Ecto neural progenitor cell (in vitro differentiated cells): ENCODE measurements at regions not wholly inside any gene's neighbourhood (a gene's known extent, or its start where the extent isn't known, plus 50 kb on each side); places are given as distances from the start of the nearest gene placed in this dataset.

ENCODE experiments used
- DNase-seq: peaks from one replicate; pipeline ENCODE4 v3.0.0-alpha.2; 2018; ENCODE audit warnings: low spot score

DNA sequence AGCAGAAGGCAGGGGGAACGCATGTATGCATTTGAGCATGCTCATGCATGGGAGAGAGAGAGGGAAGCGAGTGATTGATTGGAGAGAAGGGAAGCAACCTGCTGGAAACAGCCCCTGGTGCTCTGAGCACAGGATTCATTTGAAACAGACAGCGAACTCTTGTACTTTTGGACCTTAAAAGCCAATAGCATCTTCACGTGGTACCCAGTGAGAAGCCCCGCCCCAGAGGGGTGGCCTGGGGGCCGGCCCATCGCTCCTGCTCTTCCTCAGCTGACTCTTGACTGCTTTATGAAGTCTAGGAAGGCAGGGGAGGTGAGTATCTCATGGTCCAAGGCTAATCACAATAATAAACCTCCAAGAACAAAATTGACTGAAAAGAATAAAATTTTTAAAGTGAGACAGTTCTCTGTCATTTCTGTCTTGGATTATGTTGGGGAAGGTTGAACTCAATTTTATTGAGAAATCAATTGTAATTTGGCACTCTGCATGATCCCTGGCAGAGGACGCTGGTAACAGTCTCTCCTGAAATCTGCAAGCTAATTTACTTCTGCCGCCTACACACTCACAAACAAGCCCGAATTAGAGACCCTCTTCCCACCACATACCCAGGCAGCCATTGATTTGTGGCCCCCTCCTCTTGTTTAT lies 168.2 kb upstream of the PPARGC1A start:
- no peak for DNase-seq

DNA sequence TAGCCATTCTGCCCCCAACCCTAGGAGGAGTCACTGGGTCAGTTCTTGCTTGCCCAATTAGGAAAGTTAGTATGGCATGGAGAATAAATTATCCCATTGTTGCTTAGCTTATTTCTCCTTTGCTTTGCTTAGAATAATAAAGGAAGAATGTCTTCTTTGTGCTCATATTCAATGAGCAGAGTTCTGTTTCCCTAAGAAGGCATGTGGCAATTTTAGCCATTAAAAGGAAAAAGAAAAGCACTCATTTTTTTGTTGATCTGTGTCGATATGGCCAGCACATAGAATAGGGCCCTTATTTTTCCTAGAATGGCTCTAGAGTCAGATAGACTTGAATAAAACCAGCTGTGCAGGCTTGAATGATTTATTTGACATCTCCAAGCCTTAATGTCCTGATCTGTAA lies 166.4 kb upstream of the PPARGC1A start:
- DNase-seq, result no peak

DNA sequence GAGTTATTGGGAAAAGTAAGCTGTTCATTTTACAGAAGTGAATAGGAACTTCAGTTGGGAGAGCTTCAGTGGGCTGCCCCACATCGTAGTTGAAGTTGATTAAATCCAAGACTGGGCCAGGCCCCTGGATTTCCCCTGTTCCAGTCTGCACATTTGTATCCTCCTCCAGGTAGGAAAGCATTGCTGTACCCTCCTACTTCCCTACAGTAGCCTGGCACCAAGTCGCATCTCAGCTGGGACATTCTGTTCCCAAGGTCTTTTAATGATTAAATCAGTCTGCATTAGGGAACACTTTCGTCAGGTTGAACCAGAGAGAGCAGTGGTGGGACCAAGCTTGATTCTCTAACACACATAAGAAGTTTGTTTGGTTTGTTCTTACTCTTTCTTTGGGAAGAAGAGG lies 165.8 kb upstream of the PPARGC1A start:
- no peak for DNase-seq

DNA sequence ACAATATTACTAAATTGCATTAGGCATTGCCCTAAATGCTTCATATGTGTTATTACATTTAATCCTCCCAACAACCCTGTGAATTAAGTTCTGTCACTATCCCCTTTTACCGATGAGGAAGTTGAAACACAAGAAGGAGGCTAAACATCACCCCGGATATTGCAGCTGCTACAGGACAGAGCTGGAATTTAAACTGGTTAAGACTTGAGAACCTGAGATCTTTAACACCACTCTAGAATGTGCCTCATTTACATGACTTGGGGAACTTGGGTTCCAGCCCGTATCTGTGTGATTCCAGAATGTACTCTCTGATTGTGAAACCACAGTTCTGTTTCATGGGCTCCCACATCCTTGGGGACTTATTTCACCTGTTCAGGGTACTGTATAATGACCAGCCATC lies 165.1 kb upstream of the PPARGC1A start:
- no peak for DNase-seq

- no peak for DNase-seq
Observed at GRCh38 chr4:24053934-24054333, 164.1 kb upstream of the PPARGC1A start.

DNA sequence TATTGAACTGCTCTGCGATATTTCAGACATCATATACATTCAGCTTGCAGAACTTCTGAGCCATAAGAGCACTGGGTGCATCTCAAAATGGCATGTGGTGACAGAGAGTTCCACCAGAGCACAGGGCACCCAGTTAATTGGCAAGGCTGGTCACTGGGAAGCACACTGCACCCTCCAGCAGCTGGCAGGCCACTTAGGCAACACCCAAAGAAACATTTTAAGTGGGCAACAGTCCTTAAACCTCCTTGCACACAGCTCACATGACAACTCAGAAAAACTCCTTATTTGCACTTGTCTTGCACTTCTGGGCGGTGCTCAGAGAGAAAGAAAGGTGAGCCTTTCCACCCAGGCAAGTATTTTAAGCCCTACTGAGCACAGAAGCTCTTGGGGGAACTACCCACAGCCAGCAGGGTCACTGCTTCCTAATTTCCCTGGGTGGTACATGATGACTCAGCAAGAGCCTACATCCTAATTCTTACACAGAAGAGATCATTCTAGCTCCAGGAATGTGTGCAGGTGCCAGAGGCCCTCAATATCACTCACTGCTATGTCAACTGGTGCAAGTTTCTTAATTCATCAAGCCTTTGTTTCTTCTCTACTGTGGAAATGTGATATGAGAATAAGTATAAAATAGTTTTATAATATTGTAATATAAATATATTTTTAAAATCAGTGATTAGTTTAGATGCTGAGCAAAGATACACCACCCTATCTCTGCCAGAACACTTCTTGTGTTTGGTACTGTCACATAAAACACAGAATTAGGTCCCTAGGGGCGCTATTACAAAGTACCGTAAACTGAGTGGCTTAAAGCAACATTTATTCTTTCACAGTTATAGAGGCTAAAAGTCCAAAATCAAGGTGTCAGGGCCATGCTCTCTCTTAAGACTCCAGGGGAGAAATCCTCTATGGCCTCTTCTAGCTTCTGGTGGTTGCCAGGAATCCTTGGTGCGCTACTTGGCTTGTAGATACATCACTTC lies 155.1 kb upstream of the PPARGC1A start:
- no peak for DNase-seq

- no peak for DNase-seq
Observed at GRCh38 chr4:24042094-24042493, 152.2 kb upstream of the PPARGC1A start.

GRCh38 chr4:24040811-24041210 lies 151.0 kb upstream of the PPARGC1A start:
- DNase-seq, result no peak

DNA sequence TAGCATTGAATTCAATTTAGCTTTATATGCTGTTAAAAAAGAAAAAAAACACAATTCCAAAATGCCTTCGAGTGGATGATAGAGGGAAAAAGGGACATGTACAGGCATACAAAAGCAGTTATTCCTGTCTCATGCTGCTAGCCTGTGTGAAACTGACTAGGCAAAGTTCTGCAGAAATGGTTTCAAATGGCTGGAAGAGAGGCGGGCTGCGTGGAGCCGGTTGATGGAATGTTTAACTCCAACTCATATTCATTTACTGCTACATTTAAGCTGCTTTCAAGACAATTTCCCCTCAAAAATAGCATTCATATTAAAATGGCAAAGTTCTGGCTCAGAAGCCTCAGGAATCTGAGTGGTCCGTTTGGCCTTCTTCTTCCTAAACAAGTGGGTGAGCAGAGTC lies 143.8 kb upstream of the PPARGC1A start:
- no peak for DNase-seq

GRCh38 chr4:24032371-24032989 lies 142.6 kb upstream of the PPARGC1A start:
- DNase-seq, result no peak

GRCh38 chr4:24026596-24026995 lies 136.7 kb upstream of the PPARGC1A start:
- DNase-seq, result no peak

- DNase-seq, result no peak
Observed at GRCh38 chr4:24024605-24025004, 134.8 kb upstream of the PPARGC1A start.

GRCh38 chr4:24024157-24024556 lies 134.3 kb upstream of the PPARGC1A start:
- DNase-seq, result no peak

DNA sequence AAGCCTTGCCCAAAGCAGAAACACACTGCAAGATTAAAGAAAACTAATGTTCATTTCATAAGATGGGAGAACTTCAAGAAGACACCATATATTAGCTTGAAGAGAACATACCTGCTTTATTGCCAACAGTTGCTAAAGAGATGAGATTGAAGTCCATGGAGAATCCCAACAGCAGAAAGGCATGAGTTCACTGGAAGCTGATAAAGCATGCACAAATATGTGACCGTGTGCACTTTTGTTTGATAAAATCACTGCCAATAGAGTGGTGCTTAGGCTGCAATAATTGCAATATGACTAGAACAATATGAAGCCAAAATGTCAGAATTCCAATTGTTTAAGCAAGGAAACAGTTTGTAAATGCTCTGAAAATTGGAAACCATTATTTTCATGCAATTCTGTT lies 125.9 kb upstream of the PPARGC1A start:
- DNase-seq, result no peak

- no peak for DNase-seq
Observed at GRCh38 chr4:24013668-24014422, 124.0 kb upstream of the PPARGC1A start.

DNA sequence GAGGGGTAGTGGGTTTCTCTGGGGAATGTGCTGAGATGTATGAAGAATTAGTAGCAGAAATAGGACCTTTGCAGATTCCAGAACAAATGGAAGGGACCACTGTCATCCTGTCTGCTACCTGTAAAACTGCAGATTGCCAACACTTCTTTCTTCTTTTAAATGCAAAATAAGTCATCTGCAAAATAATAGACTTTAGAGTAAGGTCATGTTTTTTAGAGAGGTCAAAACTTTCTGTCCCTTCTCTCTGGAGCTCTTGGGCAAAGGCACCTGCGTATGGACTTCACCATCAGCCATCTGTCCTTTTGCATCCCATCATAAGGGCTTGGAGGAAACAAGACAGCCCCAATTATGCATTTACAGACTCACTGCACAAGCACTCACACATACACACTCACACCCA lies 121.1 kb upstream of the PPARGC1A start:
- DNase-seq, result no peak

DNA sequence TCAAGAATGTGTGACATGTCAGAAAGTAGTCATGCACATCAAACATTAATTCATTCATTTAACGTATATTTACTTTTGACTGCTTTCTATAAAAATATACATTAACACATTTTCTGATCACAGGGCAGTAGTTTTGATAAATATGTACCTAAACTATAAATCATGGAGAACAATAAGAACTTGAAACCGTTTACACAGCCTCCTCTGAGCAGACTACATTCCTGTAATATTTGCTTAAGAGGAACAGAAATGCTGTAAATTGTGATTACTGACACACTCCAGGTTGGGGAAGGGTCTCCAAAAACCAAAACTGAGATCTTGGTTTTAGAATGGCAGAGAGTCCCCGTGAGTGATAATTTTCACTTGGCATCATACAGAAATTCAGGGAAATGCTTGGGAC lies 120.7 kb upstream of the PPARGC1A start:
- no peak for DNase-seq

- DNase-seq, result no peak
Observed at GRCh38 chr4:24007860-24008261, 118.0 kb upstream of the PPARGC1A start.

DNA sequence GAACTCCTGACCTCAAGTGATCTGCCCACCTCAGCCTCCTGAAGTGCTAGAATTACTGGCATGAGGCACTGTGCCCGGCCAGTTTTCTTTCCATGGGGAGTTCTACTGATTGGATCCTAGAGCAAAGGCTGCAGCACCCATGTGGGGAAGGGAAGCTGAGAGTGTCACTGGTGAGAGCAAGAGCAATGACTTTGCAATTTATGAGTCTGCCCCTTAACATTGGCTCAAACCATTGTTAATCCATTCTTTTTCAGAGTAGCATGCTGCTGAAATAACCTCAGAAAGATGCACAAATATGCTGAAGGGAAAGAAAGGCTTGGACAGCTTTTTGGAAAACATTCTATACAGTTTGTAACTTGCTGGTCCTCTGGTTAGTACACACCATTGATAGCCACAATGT lies 116.4 kb upstream of the PPARGC1A start:
- DNase-seq, result no peak

GRCh38 chr4:24003926-24004325 lies 114.1 kb upstream of the PPARGC1A start:
- DNase-seq, result no peak

DNA sequence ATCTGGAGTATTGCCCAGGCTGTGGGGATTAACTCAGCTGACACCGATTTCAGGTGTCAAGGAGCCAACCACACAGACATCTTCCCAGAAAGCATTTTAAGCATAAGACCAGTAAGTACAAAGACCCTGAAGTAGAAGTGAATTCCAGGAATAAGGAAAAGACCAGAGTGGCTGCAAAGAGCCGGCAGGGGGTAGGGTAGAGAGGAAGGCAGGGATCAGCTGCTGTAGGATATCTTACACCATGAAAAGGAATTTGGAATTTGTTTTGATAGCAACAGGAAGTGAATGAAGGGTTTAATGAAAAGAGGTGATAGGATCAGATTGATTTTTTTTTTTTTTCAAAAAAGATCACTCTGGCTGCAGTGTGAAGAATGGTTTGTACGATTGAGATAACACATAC lies 113.6 kb upstream of the PPARGC1A start:
- DNase-seq, result no peak

DNA sequence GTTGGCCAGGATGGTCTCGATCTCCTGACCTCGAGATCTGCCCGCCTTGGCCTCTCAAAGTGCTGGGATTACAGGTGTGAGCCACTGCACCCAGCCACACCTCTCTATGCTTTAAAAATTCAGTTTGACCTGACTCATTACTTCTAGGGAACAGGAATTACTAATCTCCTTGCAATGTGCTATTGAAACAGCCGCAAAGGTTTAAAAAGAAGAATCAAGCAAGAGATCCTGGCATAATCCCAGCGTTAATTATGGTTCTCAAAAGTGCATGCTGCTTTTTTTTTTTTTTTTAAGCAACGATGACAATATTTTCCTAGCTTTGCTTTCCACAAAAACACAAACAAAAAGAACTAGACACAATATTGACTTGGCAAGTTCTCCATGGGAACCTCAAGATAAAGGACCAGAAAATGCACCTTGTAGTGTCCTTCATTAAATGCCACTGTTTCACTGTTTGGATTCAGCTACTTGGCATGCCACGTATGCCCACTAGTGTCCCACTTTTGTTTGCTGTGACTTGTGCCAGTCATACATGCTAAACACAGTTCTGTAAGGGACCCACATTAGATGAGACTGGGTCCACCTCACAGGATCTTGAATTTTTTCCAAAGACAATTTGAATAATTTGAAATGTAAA lies 112.6 kb upstream of the PPARGC1A start:
- DNase-seq, result no peak
